GM23248 (cell line): ENCODE measurements at regions not wholly inside any gene's neighbourhood (a gene's known extent, or its start where the extent isn't known, plus 50 kb on each side); places are given as distances from the start of the nearest gene placed in this dataset.

Experiments used
- DNase-seq: peaks from one replicate; pipeline ENCODE4 v3.0.0-alpha.2; 2015
- H2AFZ ChIP-seq: fragments of 200-600 bp; sonication (generic); 2 replicates; pipeline ENCODE4 v1.6.1; 2016; ENCODE audit warnings: antibody characterized with exemption
- H3F3A ChIP-seq: fragments of 200-600 bp; sonication (generic); 2 replicates; pipeline ENCODE4 v1.6.1; 2016; ENCODE audit warnings: mild to moderate bottlenecking, antibody characterized with exemption, mixed run types; ENCODE audit not compliant: insufficient read depth
- H3K27ac ChIP-seq: fragments of 200-600 bp; sonication (generic); 2 replicates; pipeline ENCODE4 v1.5.1; 2016; ENCODE audit warnings: mild to moderate bottlenecking
- H3K27me3 ChIP-seq: fragments of 200-600 bp; sonication (generic); replicated peaks from 2 replicates; pipeline ENCODE4 v1.6.1; 2016; ENCODE audit warnings: mild to moderate bottlenecking; ENCODE audit not compliant: insufficient read depth
- H3K36me3 ChIP-seq: fragments of 200-600 bp; sonication (generic); 2 replicates; pipeline ENCODE4 v1.6.1; 2016; ENCODE audit warnings: low read depth, mild to moderate bottlenecking
- H3K4me1 ChIP-seq: fragments of 200-600 bp; sonication (generic); 2 replicates; pipeline ENCODE4 v1.6.1; 2016; ENCODE audit warnings: mild to moderate bottlenecking; ENCODE audit not compliant: insufficient read depth
- H3K4me2 ChIP-seq: fragments of 200-600 bp; sonication (generic); one replicate; pipeline ENCODE4 v1.6.1; 2016; ENCODE audit warnings: mild to moderate bottlenecking; ENCODE audit not compliant: unreplicated experiment
- H3K4me3 ChIP-seq: fragments of 200-600 bp; sonication (generic); 2 replicates; pipeline ENCODE4 v1.5.1; 2016; ENCODE audit warnings: mild to moderate bottlenecking
- H3K79me2 ChIP-seq: fragments of 200-600 bp; sonication (generic); 2 replicates; pipeline ENCODE4 v1.6.1; 2016; ENCODE audit warnings: mild to moderate bottlenecking; ENCODE audit not compliant: insufficient read depth
- H3K9ac ChIP-seq: fragments of 200-600 bp; sonication (generic); 2 replicates; pipeline ENCODE4 v1.6.1; 2016; ENCODE audit warnings: mild to moderate bottlenecking
- H3K9me2 ChIP-seq: fragments of 200-600 bp; sonication (generic); 2 replicates; pipeline ENCODE4 v1.6.1; 2016; ENCODE audit warnings: mixed run types, mild to moderate bottlenecking, moderate library complexity; ENCODE audit not compliant: insufficient read depth
- H3K9me3 ChIP-seq: fragments of 200-600 bp; sonication (generic); one replicate; pipeline ENCODE4 v1.6.1; 2017; ENCODE audit warnings: low read depth
- H4K20me1 ChIP-seq: fragments of 200-600 bp; sonication (generic); 2 replicates; pipeline ENCODE4 v1.6.0; 2016; ENCODE audit not compliant: insufficient read depth
- EZH2 ChIP-seq: fragments of 200-600 bp; sonication (generic); IDR thresholded peaks from 2 replicates; pipeline ENCODE4 v1.6.1; 2018; ENCODE audit warnings: antibody characterized with exemption, mild to moderate bottlenecking; ENCODE audit not compliant: insufficient read depth, poor library complexity, severe bottlenecking
- EZH2phosphoT487 ChIP-seq: fragments of 200-600 bp; sonication (generic); IDR thresholded peaks from 2 replicates; pipeline ENCODE4 v1.6.1; 2018; ENCODE audit warnings: antibody characterized with exemption, moderate library complexity, mild to moderate bottlenecking, low read depth; ENCODE audit not compliant: insufficient read depth
- WGBS, 2 experiments: methylation state at CpG; one replicate each; pipeline ENCODE4 v1.1.6; 2015 to 2017; ENCODE audit warnings: low lambda C conversion rate in 2 of 2, low coverage in 1 of 2; ENCODE audit errors: missing lambda C conversion rate in 2 of 2; 5-methylcytosine and 5-hydroxymethylcytosine counted together
- in situ Hi-C: fragments of 300-500 bp; cut with MboI; formaldehyde crosslinking; loops from 2 replicates; pipeline ENCODE4 v1.15.0; 2020

DNA sequence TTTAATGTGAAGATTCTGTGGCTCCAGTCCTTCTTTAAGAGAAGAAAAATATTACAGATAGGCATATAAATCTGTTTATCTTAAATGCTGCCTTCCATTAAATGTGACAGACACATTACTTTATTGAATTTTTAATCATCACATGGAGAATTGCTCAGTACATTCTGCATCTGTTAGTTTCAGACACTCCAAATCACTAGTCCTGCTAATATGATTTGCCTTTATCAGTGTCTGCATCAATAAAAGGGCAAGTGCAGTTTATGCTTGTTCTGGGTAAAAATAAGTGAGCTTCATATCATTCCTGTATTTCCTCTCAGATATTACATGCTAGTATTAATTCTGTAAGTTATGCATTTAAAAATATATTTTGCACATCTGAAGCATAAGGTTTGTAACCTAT lies 666.4 kb downstream of the TECRL start:
- Histone ChIP-seq H4K20me1 (no peaks in the 10 kb centered on the region), H3K9me2 (no peaks in the 10 kb centered on the region), H3K36me3 (no peaks in the 10 kb centered on the region), H3F3A (no peaks in the 10 kb centered on the region), H3K4me2 (no peak overlapping the region), H3K4me1 (no peaks in the 10 kb centered on the region), H3K9ac (no peak overlapping the region), H2AFZ (no peak overlapping the region), H3K4me3 (no peak overlapping the region), H3K9me3 (no peaks in the 10 kb centered on the region), H3K79me2 (no peaks in the 10 kb centered on the region), H3K27me3 (no peaks in the 10 kb centered on the region), H3K27ac (no peak overlapping the region)
- DNase-seq: no peak
- in situ Hi-C loops: no loop called here
- no peak for TF ChIP-seq EZH2phosphoT487

GRCh38 chr4:63729519-63729918 lies 679.7 kb downstream of the TECRL start:
- WGBS, 2 experiments: 36 to 44% methylated on average over 4 of the region's 4 CpGs
- Histone ChIP-seq H3K27me3 (no peaks in the 10 kb centered on the region), H3K36me3 (no peaks in the 10 kb centered on the region), H3F3A (no peaks in the 10 kb centered on the region), H3K4me1 (no peaks in the 10 kb centered on the region), H3K79me2 (no peaks in the 10 kb centered on the region), H3K9ac (no peak overlapping the region), H2AFZ (no peak overlapping the region), H3K4me2 (no peak overlapping the region), H3K4me3 (no peak overlapping the region), H3K9me2 (no peaks in the 10 kb centered on the region), H3K9me3 (no peaks in the 10 kb centered on the region), H3K27ac (no peak overlapping the region), H4K20me1 (no peaks in the 10 kb centered on the region)
- in situ Hi-C loops: no loop called here
- TF ChIP-seq EZH2 (no peak), EZH2phosphoT487 (no peak)
- DNase-seq: no peak

DNA sequence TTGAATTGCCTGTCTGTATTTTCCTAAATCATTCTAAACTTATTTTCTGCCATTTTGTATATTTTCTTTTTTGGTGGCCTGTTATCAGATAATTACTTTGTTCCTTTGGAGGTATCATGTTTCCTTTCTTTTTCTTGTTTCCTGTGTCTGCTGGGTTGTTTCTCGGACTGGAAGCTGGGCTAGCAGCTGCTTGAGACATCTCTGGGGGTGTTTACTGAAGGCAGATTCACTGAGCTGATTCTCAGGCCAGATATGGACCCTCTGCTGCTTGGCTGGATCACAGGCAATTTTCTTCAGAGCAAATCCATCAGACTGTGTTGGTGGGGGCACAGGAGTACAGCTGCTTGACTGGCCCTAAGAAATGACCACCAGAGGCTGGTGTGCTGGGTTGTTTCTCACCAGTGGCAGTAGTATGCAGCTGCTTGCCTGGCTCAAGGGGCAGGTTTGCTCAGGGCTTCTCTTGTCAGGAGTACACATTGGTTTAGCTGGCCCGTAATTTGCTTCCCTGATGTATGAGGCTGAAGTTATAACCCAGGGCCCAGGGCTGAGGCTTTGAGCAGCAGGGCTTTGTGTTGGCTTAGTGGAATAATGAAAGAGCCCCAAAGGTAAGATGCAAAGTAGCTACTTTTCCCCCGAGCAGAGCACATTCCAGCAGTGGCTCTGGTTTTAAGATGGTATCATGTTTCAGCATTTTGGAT lies 680.6 kb downstream of the TECRL start:
- no peaks in the 10 kb centered on the region for H3K9me3 ChIP-seq
- H3K79me2 ChIP-seq: no peaks in the 10 kb centered on the region
- no peaks in the 10 kb centered on the region for H3K4me1 ChIP-seq
- no peak overlapping the region for H3K4me3 ChIP-seq
- H3K27ac ChIP-seq: no peak overlapping the region
- 5 to 11% methylated on average over 3 of the region's 3 CpGs for WGBS, 2 experiments
- no peaks in the 10 kb centered on the region for H3K27me3 ChIP-seq
- H3K4me2 ChIP-seq: no peak overlapping the region
- H3F3A ChIP-seq: no peaks in the 10 kb centered on the region
- no peak for TF ChIP-seq EZH2
- no peak for TF ChIP-seq EZH2phosphoT487
- H3K36me3 ChIP-seq: no peaks in the 10 kb centered on the region
- H2AFZ ChIP-seq: no peak overlapping the region
- no peaks in the 10 kb centered on the region for H4K20me1 ChIP-seq
- no peak overlapping the region for H3K9ac ChIP-seq
- in situ Hi-C loops: no loop called here
- no peak for DNase-seq
- no peaks in the 10 kb centered on the region for H3K9me2 ChIP-seq

- Histone ChIP-seq H3K4me2 (no peak overlapping the region), H3K27ac (no peak overlapping the region), H3K9me2 (0 out of 2 replicates have a peak, but pooled peaks cover 3% of the 10 kb centered on the region), H3K9me3 (no peaks in the 10 kb centered on the region), H3F3A (no peaks in the 10 kb centered on the region), H3K9ac (no peak overlapping the region), H2AFZ (no peak overlapping the region), H3K79me2 (no peaks in the 10 kb centered on the region), H3K4me3 (no peak overlapping the region), H3K27me3 (no peaks in the 10 kb centered on the region), H3K36me3 (no peaks in the 10 kb centered on the region), H4K20me1 (no peaks in the 10 kb centered on the region), H3K4me1 (no peaks in the 10 kb centered on the region)
- TF ChIP-seq EZH2 (no peak), EZH2phosphoT487 (no peak)
- peak; percentile 1 for DNase-seq
- in situ Hi-C loops: no loop called here
- 3 to 5% methylated on average over 2 of the region's 2 CpGs for WGBS, 2 experiments
Observed at GRCh38 chr4:63717384-63717783, 691.9 kb downstream of the TECRL start.

GRCh38 chr4:63708661-63709060 lies 700.6 kb downstream of the TECRL start:
- no peaks in the 10 kb centered on the region for H3K4me1 ChIP-seq
- 11 to 27% methylated on average over 2 of the region's 2 CpGs for WGBS, 2 experiments
- DNase-seq: no peak

More at GRCh38 chr4:63708661-63709060, 700.6 kb downstream of the TECRL start:
- TF ChIP-seq EZH2 (no peak), EZH2phosphoT487 (no peak)
- H3K9me2 ChIP-seq: no peaks in the 10 kb centered on the region
- no peaks in the 10 kb centered on the region for H3F3A ChIP-seq
- no peak overlapping the region for H2AFZ ChIP-seq
- H3K36me3 ChIP-seq: no peaks in the 10 kb centered on the region
- no peak overlapping the region for H3K9ac ChIP-seq
- H3K79me2 ChIP-seq: no peaks in the 10 kb centered on the region
- H3K4me3 ChIP-seq: no peak overlapping the region
- H3K27ac ChIP-seq: no peak overlapping the region
- H3K4me2 ChIP-seq: no peak overlapping the region
- H4K20me1 ChIP-seq: no peaks in the 10 kb centered on the region
- H3K27me3 ChIP-seq: no peaks in the 10 kb centered on the region
- H3K9me3 ChIP-seq: no peaks in the 10 kb centered on the region
- in situ Hi-C loops: no loop called here
